A549 (cell line): ENCODE measurements at regions not wholly inside any gene's neighbourhood (a gene's known extent, or its start where the extent isn't known, plus 50 kb on each side); places are given as distances from the start of the nearest gene placed in this dataset.

Experiments used
- EP300 ChIP-seq, 2 experiments: fragments of >200 bp; sonication (Bioruptor Twin); formaldehyde crosslinking; IDR thresholded peaks; 2 replicates in 1 of 2; 3 replicates in 1 of 2; pipeline ENCODE4 v1.6.1; 2016 to 2017
- RAD21 ChIP-seq, 2 experiments: fragments of >200 bp in 1 of 2; sonication (Bioruptor Twin) in 1 of 2; formaldehyde crosslinking in 1 of 2; IDR thresholded peaks in 1 of 2; conservative IDR thresholded peaks in 1 of 2; 2 replicates in 1 of 2; 3 replicates in 1 of 2; pipeline ENCODE4 v1.6.1; 2012 to 2018; ENCODE audit warnings: inconsistent platforms in 1 of 2

- no peak for TF ChIP-seq EP300 (IDR thresholded peaks at IDR 0.05)
- TF ChIP-seq RAD21 (conservative IDR thresholded peaks at IDR 0.05 in 1 of 2, IDR thresholded peaks at IDR 0.05 in 1 of 2): no peak
These were observed 174.5 kb upstream of the HS6ST1 start for GRCh38 chr2:128492966-128493811.
